GM18498 (cell line): ENCODE measurements at regions not wholly inside any gene's neighbourhood (a gene's known extent, or its start where the extent isn't known, plus 50 kb on each side); places are given as distances from the start of the nearest gene placed in this dataset.
"Not testable (repeated sequence)": the region's sequence is repeated elsewhere in the genome, so short reads cannot be mapped to it uniquely, and the experiment has no call there.

Experiments used
- ATAC-seq: cut with Tn5 transposase; IDR thresholded peaks from one replicate; pipeline ENCODE4 v1.9.1; 2021; ENCODE audit warnings: mild to moderate bottlenecking, moderate library complexity; ENCODE audit not compliant: unreplicated experiment

DNA sequence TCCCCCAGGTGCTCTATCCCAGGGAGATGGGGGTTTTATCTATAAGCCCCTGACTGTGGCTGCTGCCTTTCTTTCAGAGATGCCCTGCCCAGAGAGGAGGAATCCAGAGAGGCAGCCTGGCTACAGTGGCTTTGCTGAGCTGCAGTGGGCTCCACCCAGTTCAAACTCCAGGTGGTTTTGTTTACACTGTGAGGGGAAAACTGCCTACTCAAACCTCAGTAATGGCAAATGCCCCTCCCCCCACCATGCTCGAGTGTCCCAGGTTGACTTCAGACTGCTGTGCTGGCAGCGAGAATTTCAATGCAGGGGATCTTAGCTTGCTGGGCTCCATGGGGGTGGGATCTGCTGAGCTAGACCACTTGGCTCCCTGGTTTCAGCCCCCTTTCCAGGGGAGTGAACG is 419.6 kb upstream of the CASK start:
- not testable (repeated sequence) for ATAC-seq
